Activated CD4-positive, alpha-beta T cell treated with anti-CD3 and anti-CD28 coated beads, Interleukin-2, amount 50 U/mL, for 24 hours (primary cell): ENCODE measurements at regions not wholly inside any gene's neighbourhood (a gene's known extent, or its start where the extent isn't known, plus 50 kb on each side); places are given as distances from the start of the nearest gene placed in this dataset.

Experiments
- DNase-seq, 2 donors: peaks; one replicate each; pipeline ENCODE4 v3.0.0-alpha.2; 2020; ENCODE audit warnings: low read depth in 1 of 2, low spot score in 1 of 2

DNA sequence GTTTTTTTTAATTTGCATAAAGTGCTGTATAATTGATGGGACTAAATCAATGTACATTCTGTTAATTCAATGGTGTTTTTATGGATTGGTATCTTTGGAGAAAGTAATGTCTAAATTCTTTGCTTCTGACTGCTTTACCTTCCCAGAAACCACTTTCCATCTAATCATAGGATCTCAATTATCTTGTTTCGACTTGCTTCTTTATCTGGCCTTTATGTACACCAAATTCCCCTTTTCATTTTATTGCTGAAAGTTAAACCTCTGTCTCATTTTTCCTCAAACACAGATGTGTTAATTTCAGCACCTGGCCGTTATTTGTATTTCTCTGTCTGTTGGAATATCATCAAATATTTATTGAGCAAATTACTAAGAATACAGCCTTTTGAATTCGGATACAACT, 287.3 kb upstream of the GBE1 start:
- DNase-seq, result no peak

DNA sequence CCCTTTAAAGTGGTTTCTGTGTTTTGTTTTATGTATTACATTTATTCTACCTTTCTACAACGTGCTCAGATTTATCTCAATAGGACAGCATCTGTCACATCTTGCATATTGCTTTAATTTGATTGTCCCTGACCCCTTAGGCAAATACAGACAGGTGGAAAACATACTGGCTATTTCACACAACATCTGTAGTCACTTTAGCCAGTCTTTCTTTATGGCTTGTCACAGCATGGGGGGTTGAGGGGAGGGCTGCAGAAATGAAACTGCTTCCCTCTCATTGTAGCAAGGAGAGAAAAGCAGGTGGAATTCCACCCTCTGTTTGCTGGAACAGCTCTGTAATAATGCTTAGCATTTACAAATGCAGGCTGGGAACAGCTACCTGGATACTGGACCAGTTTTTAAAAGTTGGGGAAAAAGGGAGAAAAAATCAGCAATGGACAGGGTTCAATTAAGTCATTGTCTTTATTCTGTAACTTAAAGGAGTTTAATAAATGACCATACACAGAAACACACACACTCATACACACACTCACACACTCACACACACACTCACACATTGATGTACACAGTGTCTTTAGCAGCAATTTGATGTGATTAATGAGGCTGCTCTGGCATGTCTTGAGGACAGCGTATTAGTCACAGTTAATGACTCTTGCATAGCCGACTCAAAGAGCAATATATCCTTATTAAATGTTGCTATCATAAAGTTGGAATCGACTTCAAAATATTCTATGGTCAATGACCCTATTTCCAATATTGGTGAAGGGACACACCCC, 283.7 kb upstream of the GBE1 start:
- no peak for DNase-seq

DNA sequence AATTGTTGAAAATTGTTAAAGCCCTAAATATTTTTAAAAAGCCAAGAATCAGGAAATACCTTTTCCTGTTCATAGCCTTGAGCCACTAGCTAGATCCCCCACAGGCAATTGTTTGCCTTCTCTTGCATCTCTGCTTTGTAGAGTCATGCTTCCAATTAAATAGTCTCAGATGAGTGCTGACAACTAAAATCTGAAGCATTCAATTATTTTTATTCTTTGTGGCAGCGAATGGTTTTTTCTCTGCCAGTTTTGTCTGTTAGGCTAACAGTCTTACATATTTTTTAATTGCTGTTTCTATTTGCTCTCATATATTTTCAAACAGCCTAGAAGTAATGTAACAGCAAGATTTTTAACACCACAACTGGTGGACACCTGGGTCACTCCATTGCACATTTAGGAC, 277.1 kb upstream of the GBE1 start:
- no peak for DNase-seq

DNA sequence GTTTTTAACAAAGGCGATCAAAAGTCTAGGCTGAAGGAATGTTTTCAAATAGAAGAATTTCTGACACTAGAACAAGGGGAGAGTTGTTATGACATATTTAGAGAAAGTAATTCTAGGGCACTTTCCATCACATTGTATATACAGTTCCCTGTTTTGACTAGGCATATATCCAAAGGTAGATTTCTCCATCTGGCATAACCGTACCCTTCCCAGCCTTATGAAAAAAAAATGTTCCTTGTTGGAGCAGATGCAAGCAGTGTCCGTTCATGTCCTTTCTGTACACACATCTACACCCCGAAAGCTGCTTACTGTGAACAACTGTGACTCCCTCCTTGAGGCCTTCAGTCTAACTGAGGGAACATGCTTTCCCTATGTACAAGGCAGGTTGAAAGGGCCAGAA, 271.7 kb upstream of the GBE1 start:
- no peak for DNase-seq

DNA sequence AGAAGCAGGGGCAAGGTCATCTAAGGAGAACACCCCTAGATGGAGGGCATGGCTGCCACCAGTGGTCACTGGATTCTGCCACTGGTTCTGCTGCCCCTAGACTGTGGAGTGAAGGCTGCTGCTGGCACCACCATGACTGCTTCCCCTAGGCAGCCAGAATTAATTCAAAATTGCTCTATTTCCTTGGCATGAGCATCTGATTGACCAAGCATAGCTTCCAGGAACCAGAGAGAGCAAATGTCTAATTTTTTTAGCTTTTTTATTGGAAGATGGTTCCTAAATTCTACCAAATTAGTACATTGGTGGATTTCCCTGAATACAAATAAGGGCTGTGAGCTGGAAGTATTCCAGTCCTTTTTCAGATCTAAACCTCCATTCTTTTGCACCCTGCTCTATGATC, 270.2 kb upstream of the GBE1 start:
- DNase-seq, result no peak

DNA sequence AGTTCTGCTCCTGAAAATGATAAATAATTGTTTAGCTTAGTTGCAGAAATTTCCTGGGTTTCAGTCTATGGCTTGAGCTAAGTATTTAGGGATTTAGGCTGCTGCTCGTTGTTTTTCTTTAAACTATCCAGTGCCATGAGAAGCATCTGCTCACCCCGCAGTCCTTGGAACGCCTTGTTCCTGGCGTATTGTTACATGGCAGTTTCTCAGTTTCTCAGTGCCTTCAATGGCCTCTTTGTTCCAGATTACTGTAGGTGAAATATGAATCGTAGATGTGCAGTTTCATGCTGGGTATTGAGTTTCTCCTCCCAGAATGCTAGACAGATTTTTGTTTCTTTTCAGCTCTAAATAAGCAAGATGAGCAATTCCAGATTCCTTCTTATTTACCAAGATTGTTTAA, 269.5 kb upstream of the GBE1 start:
- DNase-seq, result no peak

DNA sequence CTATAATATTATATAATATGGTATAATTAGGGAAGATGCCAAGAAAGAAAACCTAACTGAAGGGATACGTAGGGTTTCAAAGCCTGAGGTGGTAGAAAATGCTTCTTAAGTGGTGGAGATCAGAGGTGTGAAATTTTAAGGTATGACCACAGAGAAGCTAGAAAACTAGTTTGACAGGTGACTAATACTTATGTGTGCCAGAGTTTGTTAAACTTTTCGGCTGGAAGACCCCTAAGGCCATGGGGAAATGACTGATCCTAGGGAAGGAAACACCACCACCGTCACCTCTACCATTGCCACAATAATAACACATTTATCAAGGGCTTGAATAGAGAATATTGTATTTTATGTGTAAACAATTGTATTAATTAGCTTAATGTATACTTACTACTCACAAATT, 261.4 kb upstream of the GBE1 start:
- no peak for DNase-seq

DNA sequence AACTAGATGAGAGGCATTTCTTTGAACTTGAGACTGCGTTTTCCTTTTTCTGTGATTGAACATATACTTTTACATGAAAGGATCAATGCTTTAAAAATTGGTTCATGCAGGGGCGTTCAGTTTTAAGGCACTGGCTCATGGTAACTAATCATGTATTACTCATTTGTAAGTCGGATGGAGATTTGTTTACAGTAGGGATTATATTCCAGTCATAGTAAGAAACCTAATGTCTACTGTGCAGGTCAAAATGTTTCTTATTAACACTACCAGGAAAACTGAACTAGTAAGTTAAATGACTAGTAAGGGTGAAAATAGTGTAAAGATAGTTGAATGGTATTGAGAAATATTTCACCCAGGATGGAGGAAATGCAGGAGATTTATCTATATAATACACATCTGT, 258.8 kb upstream of the GBE1 start:
- DNase-seq, result no peak

DNA sequence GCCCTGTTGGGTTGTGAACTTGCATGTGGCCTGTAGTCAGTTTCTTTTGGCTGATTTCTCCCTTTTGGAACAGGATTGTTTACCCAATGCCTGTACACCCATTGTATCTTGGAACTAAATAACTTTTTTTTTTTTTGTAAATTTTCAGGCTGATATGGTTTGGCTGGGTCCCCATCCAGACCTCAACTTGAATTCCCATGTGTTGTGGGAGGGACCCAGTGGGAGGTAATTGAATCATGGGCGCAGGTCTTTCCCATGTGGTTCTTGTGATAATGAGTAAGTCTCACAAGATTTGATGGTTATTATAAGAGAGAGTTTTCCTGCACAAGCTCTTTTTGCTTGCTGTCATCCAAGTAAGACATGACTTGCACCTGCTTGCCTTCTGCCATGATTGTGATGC, 253.8 kb upstream of the GBE1 start:
- no peak for DNase-seq

DNA sequence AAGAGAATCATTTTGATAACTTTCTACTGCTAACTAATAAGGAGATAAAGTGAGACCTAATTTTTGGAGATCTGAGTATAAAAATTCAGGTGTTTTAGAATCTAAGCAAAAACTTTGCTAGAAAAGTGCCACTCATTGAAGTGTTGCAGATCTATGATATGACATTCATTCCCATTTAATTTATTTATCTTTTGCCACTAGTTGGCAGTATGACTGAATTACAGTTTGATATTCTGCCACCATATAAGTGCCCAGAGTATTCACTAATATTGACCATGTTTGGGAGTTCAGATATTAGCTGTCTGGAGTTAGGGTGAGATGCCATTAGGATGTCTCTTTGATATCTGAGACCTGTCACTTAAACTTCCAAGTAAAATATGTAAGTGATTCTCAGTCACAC, 251.3 kb upstream of the GBE1 start:
- DNase-seq, result no peak

DNA sequence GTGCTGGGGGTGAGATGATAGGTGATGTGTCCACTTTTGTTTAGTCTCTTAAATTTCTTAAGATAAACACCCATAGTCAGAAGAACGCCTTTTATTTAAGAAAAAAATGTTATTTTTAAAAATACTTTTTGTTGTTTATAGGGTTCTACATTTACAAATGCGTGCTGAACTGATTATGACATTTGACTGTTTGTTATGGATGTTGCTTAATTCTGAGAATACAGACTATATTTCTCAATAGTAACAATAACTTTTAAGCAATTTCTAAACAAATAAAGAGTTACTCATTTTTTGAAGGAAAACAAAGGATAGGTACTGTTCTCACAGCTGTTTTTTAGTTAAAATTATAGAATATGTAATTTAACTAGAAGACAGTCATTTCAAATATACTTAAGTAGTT, 249.9 kb upstream of the GBE1 start:
- DNase-seq, result no peak

DNA sequence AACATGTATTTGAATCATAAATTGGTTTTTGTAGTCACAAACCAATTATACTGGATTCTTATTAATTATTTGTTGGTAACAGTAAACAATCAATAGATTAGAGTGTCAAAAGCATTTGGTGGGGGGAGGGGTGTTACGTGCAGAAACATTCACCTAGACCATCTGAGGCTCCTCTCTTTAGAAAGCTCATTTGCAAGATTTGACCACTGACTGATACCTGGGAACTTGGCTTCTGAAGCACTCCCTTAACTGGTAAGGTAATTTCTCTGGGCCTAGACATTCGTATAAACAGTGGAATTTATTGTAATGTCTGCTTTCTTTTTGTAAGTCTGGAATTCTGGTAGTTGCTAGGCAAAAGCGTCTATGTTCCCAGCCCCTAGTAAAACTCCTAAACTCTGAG, 243.8 kb upstream of the GBE1 start:
- DNase-seq, result no peak

DNA sequence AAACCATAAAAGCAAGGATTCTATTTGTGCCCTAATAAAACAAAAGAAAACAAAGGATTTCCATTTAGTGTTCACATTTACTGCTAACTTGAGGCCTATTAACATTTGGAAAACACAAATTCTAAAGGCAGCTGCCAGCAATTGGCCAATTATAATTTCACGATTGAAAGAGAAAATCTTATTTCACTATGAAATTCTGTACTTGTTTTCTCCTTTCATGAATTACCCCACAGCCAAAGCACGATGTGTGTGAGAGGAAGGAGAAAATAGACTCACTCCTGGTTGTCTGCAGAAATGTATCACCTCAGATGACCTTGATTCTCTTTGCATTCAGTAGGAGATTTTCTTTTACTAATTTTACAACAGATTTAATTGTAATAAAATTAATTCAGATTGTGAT, 242.8 kb upstream of the GBE1 start:
- DNase-seq, result no peak

DNA sequence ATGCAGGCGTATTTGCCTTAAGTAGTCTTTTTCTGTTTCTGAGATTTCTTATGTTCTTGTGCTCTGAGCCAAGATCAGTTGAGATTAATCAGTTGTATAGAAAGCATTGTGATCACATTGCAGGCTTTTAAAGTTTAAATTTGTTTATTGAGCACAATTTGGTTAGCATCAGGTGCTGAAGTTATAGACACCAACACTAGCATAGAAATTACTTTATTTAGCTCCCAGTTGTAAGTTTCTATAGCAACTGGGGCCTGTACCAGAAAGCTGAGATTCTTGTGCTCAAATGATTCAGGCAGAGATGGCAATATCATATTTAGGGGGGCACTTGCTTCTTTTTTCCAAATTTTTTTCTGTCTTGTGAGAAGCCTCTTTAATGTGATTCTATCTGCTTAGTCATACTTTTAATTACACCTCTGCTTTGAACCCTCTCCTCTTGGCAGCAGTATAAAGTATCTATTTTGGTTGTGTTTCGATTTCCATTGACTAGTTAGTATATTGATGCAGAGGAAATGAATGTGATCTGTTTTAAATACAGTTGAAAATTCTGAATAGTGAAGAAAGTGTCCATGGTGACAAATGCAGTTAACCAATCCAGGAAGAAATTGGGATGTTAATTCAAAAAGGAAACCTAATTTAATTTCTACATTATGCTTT, 241.7 kb upstream of the GBE1 start:
- no peak for DNase-seq

DNA sequence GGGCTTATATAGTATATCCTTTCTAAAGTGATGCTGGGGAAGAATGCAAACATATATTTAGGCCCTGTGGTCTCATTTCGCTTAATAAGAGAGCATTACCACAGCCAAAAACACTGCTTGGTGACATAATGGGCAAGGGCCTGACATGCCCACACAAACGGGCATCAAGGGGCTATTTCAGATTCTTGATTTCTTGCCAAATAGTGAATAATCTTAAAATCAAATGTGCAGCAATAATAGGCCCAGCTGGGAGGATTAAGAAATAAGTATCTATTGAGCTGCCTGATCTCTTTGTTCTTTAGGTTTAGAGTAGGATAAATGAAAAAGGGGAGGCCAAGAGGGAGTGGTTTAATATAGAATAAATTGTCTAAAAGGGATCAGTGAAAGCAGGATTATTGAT, 241.0 kb upstream of the GBE1 start:
- DNase-seq, result no peak

DNA sequence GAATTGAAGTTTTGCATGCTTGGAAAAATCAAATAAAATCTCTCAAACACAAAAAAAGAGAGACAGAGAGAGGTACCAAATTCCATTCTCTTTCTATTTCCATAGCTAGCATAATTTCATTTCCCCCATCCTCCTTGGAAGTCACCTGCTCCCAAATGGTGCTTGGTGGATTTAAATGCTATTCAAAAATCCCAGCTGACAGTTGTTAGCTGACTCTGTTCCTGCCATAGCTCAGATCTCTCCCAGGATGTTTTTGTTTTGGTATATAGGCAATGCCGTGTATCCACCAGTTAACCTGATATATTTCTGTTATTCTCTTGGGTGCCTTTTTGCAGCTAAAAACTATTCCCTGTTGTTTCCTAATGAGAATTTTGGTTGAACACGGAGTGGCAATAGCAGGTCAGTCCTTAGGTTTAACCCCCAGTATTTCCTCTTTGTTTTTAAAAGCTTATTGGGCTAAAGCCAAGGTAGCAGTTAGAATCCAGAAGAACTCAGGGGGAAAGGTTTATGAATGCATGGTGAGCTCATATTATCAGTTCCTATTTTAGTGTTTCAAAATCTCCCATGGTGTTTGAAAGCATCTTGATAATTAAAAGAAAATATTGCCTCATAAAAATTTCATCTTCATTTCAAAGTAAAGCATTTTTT, 240.0 kb upstream of the GBE1 start:
- no peak for DNase-seq

DNA sequence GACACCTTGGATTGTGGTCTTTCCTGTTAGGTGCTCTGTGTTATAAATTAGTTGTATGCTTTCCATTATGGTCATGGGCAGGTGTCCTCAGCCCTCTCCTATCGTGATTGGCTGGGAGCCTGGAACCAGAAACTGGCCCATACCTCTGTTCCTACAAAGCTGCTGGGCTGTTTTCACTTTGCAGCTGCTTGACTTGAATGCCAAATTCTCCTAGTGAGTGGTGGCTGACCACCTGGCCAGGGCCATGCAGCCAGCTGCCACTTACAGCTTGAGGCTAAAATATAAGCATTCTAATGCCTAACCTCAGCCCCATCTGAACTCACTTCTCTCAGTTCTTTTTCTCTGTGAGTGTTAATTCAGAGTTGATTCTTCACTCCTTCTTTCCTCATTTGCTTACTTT, 239.3 kb upstream of the GBE1 start:
- DNase-seq, result no peak

DNA sequence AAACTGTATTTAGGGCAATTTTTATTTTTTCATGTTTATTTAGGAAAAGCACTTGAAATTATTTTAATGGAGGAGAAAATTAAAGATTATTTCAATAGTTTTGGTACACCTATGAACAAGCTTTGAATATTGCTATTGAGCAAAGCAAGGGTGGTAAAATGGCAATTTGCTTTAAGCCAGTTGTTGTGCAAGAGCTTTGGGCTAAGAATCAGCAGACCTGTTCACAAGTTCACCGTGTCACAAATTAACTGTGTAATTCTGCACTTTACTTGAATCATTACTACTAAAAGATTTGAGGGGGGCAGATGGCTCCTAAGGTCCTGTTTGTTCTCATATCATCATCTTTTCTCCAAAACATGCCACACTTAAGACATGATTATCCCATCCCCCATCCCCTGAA, 238.9 kb upstream of the GBE1 start:
- DNase-seq, result no peak

DNA sequence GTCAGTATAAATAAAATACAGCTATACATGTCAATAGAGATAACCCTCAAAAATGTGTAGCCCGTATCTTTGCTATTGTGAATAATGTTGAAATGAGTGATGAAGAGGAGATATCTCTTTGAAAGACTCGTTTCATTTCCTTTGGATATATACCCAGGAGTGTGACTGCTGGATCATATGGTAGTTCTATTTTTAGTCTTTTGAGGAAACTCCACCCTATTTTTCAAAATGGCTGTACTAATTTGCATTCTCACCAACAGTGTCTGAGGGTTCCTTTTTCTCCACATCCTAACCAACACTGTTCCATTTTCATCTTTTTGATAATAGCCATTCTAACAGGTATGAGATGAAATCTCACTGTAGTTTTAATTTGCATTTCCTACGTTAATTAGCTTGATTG, 237.5 kb upstream of the GBE1 start:
- no peak for DNase-seq

DNA sequence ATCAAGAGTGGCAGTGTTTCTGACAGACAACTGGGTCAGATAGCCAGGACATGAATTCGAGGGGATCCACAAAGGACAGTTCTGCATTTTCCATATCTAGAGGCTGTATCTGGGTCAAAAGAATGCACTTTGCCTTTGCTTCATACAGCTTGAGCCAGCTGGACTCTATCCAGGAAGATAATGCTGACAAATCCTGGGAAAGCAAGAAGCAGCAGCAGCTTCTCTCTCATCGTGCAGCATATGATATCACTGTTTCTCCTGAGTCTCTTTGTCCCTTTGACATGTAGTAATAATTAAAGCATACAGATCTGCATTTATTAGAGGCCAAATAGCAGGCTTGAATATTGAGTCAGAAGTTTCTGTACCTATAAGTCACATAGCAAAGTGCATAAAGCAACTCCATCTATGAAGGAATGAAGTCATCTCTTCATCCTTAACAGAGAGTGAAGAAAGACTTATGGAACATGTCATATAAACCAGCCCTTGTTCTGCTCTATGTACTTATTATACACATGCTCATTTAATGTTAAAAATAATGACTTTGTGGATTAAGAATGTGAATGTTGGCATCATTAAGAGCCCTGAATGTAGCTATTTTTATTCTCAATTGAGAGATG, 236.8 kb upstream of the GBE1 start:
- no peak for DNase-seq

DNA sequence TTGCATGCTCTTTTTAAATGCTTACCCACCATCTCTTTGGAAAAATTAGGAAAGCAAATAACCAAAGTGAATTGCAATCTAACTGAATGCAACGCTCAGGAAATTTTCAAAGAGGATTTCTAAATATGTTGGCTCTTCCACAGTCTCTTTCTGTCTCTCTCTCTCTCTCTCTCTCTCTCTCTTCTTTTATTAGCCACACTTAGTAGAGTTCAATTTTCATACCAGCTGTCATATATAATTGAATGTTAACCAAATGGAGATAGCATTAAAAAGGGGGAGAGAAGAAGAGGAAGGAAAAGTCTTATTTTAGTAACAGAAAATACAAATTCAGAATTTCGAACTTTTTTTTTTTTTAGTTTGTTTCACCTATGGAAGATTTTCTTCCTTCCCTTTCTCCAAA, 235.9 kb upstream of the GBE1 start:
- no peak for DNase-seq

DNA sequence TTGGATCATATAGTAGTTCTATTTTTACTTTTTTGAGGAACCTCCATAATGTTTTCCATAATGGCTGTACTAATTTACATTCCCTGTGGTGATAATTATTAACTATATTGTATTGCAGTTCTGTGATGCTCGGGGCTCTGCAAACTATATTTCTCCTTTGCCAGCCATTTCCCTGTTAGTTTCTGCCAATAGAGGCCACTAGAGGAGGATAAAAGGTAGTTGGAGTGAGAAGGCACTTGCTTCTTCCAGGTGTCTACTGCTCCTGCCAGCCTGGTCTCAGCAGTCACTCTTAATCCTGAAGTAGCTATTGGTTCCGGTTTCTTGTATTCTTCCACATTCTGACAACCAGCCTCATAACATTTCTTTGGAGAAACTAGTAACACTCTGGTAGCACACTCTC, 233.9 kb upstream of the GBE1 start:
- DNase-seq, result no peak
